Skeletal muscle tissue (tissue), 3 donors: ENCODE measurements at regions not wholly inside any gene's neighbourhood (a gene's known extent, or its start where the extent isn't known, plus 50 kb on each side); places are given as distances from the start of the nearest gene placed in this dataset.
"Not testable (repeated sequence)": the region's sequence is repeated elsewhere in the genome, so short reads cannot be mapped to it uniquely, and the experiment has no call there.

ENCODE experiments used
- H3K27ac ChIP-seq: one replicate; pipeline ENCODE4 v1.7.0; 2013; ENCODE audit warnings: mild to moderate bottlenecking, low read depth, low read length, inconsistent platforms
- H3K27me3 ChIP-seq, 3 donors: one replicate each; pipeline ENCODE4 v1.7.0; 2013; ENCODE audit warnings: low read length in 3 of 3; ENCODE audit not compliant: control insufficient read depth in 3 of 3, insufficient read depth in 3 of 3
- H3K36me3 ChIP-seq, 3 donors: one replicate each; pipeline ENCODE4 v1.7.0; 2013; ENCODE audit warnings: low read length in 3 of 3; ENCODE audit not compliant: control insufficient read depth in 3 of 3, insufficient read depth in 3 of 3
- H3K4me1 ChIP-seq, 3 donors: one replicate each; pipeline ENCODE4 v1.7.0; 2013; ENCODE audit warnings: low read length in 3 of 3, mild to moderate bottlenecking in 3 of 3; ENCODE audit not compliant: control insufficient read depth in 3 of 3, insufficient read depth in 3 of 3
- H3K4me3 ChIP-seq, 3 donors: one replicate each; pipeline ENCODE4 v1.7.0; 2013; ENCODE audit warnings: low read length in 3 of 3
- H3K9ac ChIP-seq, 3 donors: one replicate each; pipeline ENCODE4 v1.7.0; 2013; ENCODE audit warnings: low read length in 3 of 3, mild to moderate bottlenecking in 3 of 3, moderate library complexity in 2 of 3, low read depth in 1 of 3
- H3K9me3 ChIP-seq, 3 donors: one replicate each; pipeline ENCODE4 v1.7.0; 2013; ENCODE audit warnings: low read length in 3 of 3; ENCODE audit not compliant: control insufficient read depth in 3 of 3
- donor health status: Osteomylitis.

- Histone ChIP-seq H3K4me3 (no peak overlapping the region), H3K36me3 (no peaks in the 10 kb centered on the region), H3K9ac (no peak overlapping the region), H3K9me3 (no peaks in the 10 kb centered on the region), H3K27me3 (no peaks in the 10 kb centered on the region), H3K27ac (no peak overlapping the region), H3K4me1 (no peaks in the 10 kb centered on the region)
These were observed 315.1 kb upstream of the ADGRL3 start for GRCh38 chr4:60885011-60885410.

- H3K4me3 ChIP-seq: no peak overlapping the region
- no peaks in the 10 kb centered on the region for H3K27me3 ChIP-seq
- no peaks in the 10 kb centered on the region for H3K9me3 ChIP-seq
- H3K9ac ChIP-seq: no peak overlapping the region
- H3K4me1 ChIP-seq: no peaks in the 10 kb centered on the region
- no peaks in the 10 kb centered on the region for H3K36me3 ChIP-seq
- H3K27ac ChIP-seq: no peak overlapping the region
These were observed 309.4 kb upstream of the ADGRL3 start for GRCh38 chr4:60890743-60891142.

GRCh38 chr4:60891947-60892346 is 308.2 kb upstream of the ADGRL3 start:
- Histone ChIP-seq H3K9ac (no peak overlapping the region), H3K9me3 (no peaks in the 10 kb centered on the region), H3K4me3 (no peak overlapping the region), H3K36me3 (no peaks in the 10 kb centered on the region), H3K4me1 (no peaks in the 10 kb centered on the region), H3K27ac (no peak overlapping the region), H3K27me3 (no peaks in the 10 kb centered on the region)

- Histone ChIP-seq H3K9ac (no peak overlapping the region), H3K27ac (no peak overlapping the region)
These were observed 302.7 kb upstream of the ADGRL3 start for GRCh38 chr4:60897415-60897814.

GRCh38 chr4:60905162-60905561 is 295.0 kb upstream of the ADGRL3 start:
- H3K9me3 ChIP-seq: no peaks in the 10 kb centered on the region
- no peaks in the 10 kb centered on the region for H3K27me3 ChIP-seq
- H3K27ac ChIP-seq: no peak overlapping the region
- H3K4me3 ChIP-seq: no peak overlapping the region
- no peaks in the 10 kb centered on the region for H3K36me3 ChIP-seq
- no peak overlapping the region for H3K9ac ChIP-seq
- no peaks in the 10 kb centered on the region for H3K4me1 ChIP-seq

More at GRCh38 chr4:60897415-60897814, 302.7 kb upstream of the ADGRL3 start:
- Histone ChIP-seq H3K27me3 (no peaks in the 10 kb centered on the region), H3K4me1 (no peaks in the 10 kb centered on the region), H3K36me3 (no peaks in the 10 kb centered on the region), H3K9me3 (no peaks in the 10 kb centered on the region), H3K4me3 (no peak overlapping the region)

- Histone ChIP-seq H3K27me3 (no peaks in the 10 kb centered on the region), H3K9ac (no peak overlapping the region), H3K9me3 (no peaks in the 10 kb centered on the region), H3K4me1 (no peaks in the 10 kb centered on the region), H3K27ac (no peak overlapping the region), H3K36me3 (no peaks in the 10 kb centered on the region), H3K4me3 (no peak overlapping the region)
These were observed 289.0 kb upstream of the ADGRL3 start for GRCh38 chr4:60911127-60911526.

GRCh38 chr4:60913002-60913401 is 287.1 kb upstream of the ADGRL3 start:
- Histone ChIP-seq H3K4me1 (no peaks in the 10 kb centered on the region), H3K36me3 (no peaks in the 10 kb centered on the region), H3K9ac (no peak overlapping the region), H3K27me3 (no peaks in the 10 kb centered on the region), H3K27ac (no peak overlapping the region), H3K4me3 (no peak overlapping the region), H3K9me3 (no peaks in the 10 kb centered on the region)

GRCh38 chr4:60913671-60914070 is 286.5 kb upstream of the ADGRL3 start:
- no peak overlapping the region for H3K4me3 ChIP-seq
- no peaks in the 10 kb centered on the region for H3K4me1 ChIP-seq
- H3K27me3 ChIP-seq: no peaks in the 10 kb centered on the region
- H3K9ac ChIP-seq: no peak overlapping the region
- no peaks in the 10 kb centered on the region for H3K9me3 ChIP-seq
- H3K36me3 ChIP-seq: no peaks in the 10 kb centered on the region
- no peak overlapping the region for H3K27ac ChIP-seq

- H3K27me3 ChIP-seq, H3K9me3 ChIP-seq, H3K27ac ChIP-seq: not testable (repeated sequence)
These were observed 278.4 kb upstream of the ADGRL3 start for GRCh38 chr4:60921735-60922134.

GRCh38 chr4:60923075-60923474 is 277.1 kb upstream of the ADGRL3 start:
- Histone ChIP-seq H3K4me1 (no peaks in the 10 kb centered on the region), H3K27ac (no peak overlapping the region), H3K36me3 (no peaks in the 10 kb centered on the region), H3K9me3 (no peaks in the 10 kb centered on the region), H3K9ac (no peak overlapping the region), H3K27me3 (no peaks in the 10 kb centered on the region), H3K4me3 (no peak overlapping the region)

More at GRCh38 chr4:60921735-60922134, 278.4 kb upstream of the ADGRL3 start:
- not testable (repeated sequence) for H3K9ac ChIP-seq, H3K4me1 ChIP-seq, H3K36me3 ChIP-seq, H3K4me3 ChIP-seq

- Histone ChIP-seq H3K36me3 (no peaks in the 10 kb centered on the region), H3K27me3 (no peaks in the 10 kb centered on the region), H3K9ac (no peak overlapping the region), H3K9me3 (no peaks in the 10 kb centered on the region), H3K4me3 (no peak overlapping the region), H3K4me1 (no peaks in the 10 kb centered on the region), H3K27ac (no peak overlapping the region)
These were observed 273.5 kb upstream of the ADGRL3 start for GRCh38 chr4:60926624-60927023.
